Loucy (cell line): ENCODE measurements at regions not wholly inside any gene's neighbourhood (a gene's known extent, or its start where the extent isn't known, plus 50 kb on each side); places are given as distances from the start of the nearest gene placed in this dataset.

Experiments used
- EZH2phosphoT487 ChIP-seq: fragments of 200-600 bp; IDR thresholded peaks from 2 replicates; pipeline ENCODE4 v1.6.1; 2018; ENCODE audit warnings: antibody characterized with exemption, mild to moderate bottlenecking, moderate library complexity, borderline replicate concordance
- TF ChIP-seq, protein P1 (sequence below): fragments of 200-600 bp; sonication (generic); conservative IDR thresholded peaks from 2 replicates; pipeline ENCODE4 v1.5.1; 2014; ENCODE audit warnings: mild to moderate bottlenecking, antibody characterized with exemption, low read length

DNA sequence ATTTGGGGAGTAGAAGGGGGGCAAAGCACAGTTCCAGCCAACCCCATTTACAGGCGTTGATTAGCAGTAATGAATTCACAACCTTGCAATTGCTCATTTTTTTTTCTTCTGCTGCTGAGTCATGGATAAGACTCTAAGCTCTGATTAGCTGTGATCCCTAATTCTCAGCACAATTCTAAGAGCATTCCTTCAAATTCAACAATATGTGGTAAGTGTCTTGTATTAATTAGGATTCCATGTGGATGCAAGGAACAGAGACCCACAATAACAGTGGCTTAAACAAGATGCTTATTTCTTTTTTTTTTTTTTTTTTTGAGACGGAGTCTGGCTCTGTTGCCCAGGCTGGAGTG lies 133.4 kb downstream of the PALM2AKAP2 start:
- no peak for TF ChIP-seq EZH2phosphoT487
- TF ChIP-seq, protein P1, sequence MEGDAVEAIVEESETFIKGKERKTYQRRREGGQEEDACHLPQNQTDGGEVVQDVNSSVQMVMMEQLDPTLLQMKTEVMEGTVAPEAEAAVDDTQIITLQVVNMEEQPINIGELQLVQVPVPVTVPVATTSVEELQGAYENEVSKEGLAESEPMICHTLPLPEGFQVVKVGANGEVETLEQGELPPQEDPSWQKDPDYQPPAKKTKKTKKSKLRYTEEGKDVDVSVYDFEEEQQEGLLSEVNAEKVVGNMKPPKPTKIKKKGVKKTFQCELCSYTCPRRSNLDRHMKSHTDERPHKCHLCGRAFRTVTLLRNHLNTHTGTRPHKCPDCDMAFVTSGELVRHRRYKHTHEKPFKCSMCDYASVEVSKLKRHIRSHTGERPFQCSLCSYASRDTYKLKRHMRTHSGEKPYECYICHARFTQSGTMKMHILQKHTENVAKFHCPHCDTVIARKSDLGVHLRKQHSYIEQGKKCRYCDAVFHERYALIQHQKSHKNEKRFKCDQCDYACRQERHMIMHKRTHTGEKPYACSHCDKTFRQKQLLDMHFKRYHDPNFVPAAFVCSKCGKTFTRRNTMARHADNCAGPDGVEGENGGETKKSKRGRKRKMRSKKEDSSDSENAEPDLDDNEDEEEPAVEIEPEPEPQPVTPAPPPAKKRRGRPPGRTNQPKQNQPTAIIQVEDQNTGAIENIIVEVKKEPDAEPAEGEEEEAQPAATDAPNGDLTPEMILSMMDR, result no peak
